ENCODE measurements at regions not wholly inside any gene's neighbourhood (a gene's known extent, or its start where the extent isn't known, plus 50 kb on each side); places are given as distances from the start of the nearest gene placed in this dataset.

DNA sequence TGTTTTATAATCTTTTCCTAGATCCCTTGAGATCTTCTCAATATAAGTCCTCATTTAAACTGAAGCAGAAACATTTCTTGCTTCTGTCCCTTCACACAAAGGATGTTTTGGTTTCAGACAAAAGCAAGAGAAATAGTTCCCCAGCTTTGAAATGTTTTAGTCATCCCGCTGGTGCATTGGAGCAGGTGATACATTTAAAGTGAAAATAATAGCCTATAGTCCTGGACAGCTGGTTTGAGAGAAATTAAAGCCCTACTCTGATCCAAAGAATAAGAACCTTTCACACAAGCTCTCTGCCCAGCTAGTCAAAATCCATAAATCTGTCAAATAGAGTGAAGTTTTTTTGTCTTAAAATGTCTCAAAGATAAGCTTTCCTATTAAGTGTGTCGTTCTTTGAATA, 79.4 kb downstream of the LUZP4 start:
- H3K4me3 ChIP-seq (ENCODE audit: low read depth, low read length), result no peak overlapping the region
- TF ChIP-seq, protein P1, sequence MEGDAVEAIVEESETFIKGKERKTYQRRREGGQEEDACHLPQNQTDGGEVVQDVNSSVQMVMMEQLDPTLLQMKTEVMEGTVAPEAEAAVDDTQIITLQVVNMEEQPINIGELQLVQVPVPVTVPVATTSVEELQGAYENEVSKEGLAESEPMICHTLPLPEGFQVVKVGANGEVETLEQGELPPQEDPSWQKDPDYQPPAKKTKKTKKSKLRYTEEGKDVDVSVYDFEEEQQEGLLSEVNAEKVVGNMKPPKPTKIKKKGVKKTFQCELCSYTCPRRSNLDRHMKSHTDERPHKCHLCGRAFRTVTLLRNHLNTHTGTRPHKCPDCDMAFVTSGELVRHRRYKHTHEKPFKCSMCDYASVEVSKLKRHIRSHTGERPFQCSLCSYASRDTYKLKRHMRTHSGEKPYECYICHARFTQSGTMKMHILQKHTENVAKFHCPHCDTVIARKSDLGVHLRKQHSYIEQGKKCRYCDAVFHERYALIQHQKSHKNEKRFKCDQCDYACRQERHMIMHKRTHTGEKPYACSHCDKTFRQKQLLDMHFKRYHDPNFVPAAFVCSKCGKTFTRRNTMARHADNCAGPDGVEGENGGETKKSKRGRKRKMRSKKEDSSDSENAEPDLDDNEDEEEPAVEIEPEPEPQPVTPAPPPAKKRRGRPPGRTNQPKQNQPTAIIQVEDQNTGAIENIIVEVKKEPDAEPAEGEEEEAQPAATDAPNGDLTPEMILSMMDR (IDR thresholded peaks at IDR 0.05; ENCODE audit: insufficient read depth, low read depth, low read length), result no peak
- CTCF ChIA-PET, result interaction anchor here (0.5 kb wide), 1 partner anchor 198 kb away, joined by 3 read pairs; no protein-coding TSS in a partner anchor
- no peaks in the 10 kb centered on the region for H3K36me3 ChIP-seq (ENCODE audit: control insufficient read depth, insufficient read depth, low read length)
- H3K27me3 ChIP-seq (ENCODE audit: control insufficient read depth, insufficient read depth, low read length), result no peaks in the 10 kb centered on the region
- no peak for DNase-seq (ENCODE audit: low read depth)
- POLR2A ChIA-PET, result no interaction called here

DNA sequence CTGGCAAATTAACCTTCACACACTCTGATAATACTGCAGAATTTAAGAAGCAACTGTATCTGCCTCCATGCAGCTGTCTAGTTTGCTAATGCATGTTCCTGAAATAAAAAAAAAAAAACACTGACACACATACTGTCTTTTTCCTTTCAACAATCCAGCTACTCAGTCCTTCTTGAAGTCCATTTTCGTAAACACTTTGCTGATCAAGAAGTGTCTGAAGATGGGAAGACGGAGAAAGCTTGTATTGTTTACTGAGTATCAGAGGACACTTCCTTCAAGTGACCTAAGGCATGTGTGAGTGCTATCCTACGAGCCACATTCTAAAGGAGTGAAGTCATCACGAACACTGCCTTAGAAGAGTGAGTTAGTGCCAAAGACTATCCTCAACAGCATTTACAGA, 82.6 kb downstream of the LUZP4 start:
- TF ChIP-seq, protein P1 (IDR thresholded peaks at IDR 0.05; ENCODE audit: insufficient read depth, low read depth, low read length), result no peak
- POLR2A ChIA-PET, result no interaction called here
- CTCF ChIA-PET, result no interaction called here
- H3K27me3 ChIP-seq (ENCODE audit: control insufficient read depth, insufficient read depth, low read length), result no peaks in the 10 kb centered on the region
- H3K36me3 ChIP-seq (ENCODE audit: control insufficient read depth, insufficient read depth, low read length), result no peaks in the 10 kb centered on the region
- no peak overlapping the region for H3K4me3 ChIP-seq (ENCODE audit: low read depth, low read length)
- peak; percentile 28 for DNase-seq (ENCODE audit: low read depth)

GRCh38 chrX:115373308-115373707, 83.8 kb downstream of the LUZP4 start:
- TF ChIP-seq, protein P1 (IDR thresholded peaks at IDR 0.05; ENCODE audit: insufficient read depth, low read depth, low read length), result no peak
- CTCF ChIA-PET, result no interaction called here
- no peak overlapping the region for H3K4me3 ChIP-seq (ENCODE audit: low read depth, low read length)
- POLR2A ChIA-PET, result no interaction called here
- DNase-seq (ENCODE audit: low read depth), result no peak
- H3K27me3 ChIP-seq (ENCODE audit: control insufficient read depth, insufficient read depth, low read length), result no peaks in the 10 kb centered on the region
- no peaks in the 10 kb centered on the region for H3K36me3 ChIP-seq (ENCODE audit: control insufficient read depth, insufficient read depth, low read length)

DNA sequence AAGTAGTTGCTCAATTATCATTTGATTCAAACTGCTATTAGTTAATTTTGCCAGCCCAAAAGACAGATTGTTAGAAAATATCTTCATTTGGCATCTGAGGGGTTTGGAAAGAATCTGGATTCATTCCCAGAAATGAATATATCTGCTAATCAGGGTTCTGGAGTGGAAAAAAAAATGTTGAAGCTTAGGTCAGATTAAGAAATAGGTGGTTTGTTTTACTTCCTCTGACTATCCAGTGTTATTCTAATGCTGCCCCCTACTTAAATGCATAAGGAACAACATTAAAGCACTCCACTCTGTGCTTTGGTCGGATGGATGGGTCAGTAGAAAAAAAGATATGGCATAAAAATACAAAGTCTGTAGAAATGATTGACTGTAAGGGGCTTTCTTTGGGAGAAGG, 89.0 kb downstream of the LUZP4 start:
- ChIA-PET CTCF (no interaction called here), POLR2A (no interaction called here)
- Histone ChIP-seq H3K27me3 (ENCODE audit: control insufficient read depth, insufficient read depth, low read length) (no peaks in the 10 kb centered on the region), H3K4me3 (ENCODE audit: low read depth, low read length) (no peak overlapping the region), H3K36me3 (ENCODE audit: control insufficient read depth, insufficient read depth, low read length) (no peaks in the 10 kb centered on the region)
- no peak for DNase-seq (ENCODE audit: low read depth)
- TF ChIP-seq, protein P1 (IDR thresholded peaks at IDR 0.05; ENCODE audit: insufficient read depth, low read depth, low read length), result no peak

- Histone ChIP-seq H3K36me3 (ENCODE audit: control insufficient read depth, insufficient read depth, low read length) (no peaks in the 10 kb centered on the region), H3K4me3 (ENCODE audit: low read depth, low read length) (no peak overlapping the region), H3K27me3 (ENCODE audit: control insufficient read depth, insufficient read depth, low read length) (no peaks in the 10 kb centered on the region)
- DNase-seq (ENCODE audit: low read depth), result no peak
- TF ChIP-seq, protein P1 (IDR thresholded peaks at IDR 0.05; ENCODE audit: insufficient read depth, low read depth, low read length), result no peak
- ChIA-PET POLR2A (no interaction called here), CTCF (no interaction called here)
These were observed 97.8 kb downstream of the LUZP4 start for GRCh38 chrX:115387327-115387726.
